ENCODE measurements at regions not wholly inside any gene's neighbourhood (a gene's known extent, or its start where the extent isn't known, plus 50 kb on each side); places are given as distances from the start of the nearest gene placed in this dataset.

GRCh38 chr6:43983191-43983590 lies 144.1 kb downstream of the MRPL14 start:
- no peak for DNase-seq (ENCODE audit: low read depth in 2 of 2)

- no peak for DNase-seq (ENCODE audit: low read depth in 2 of 2)
Observed at GRCh38 chr6:43982084-43982625, 145.1 kb downstream of the MRPL14 start.

- no peak for DNase-seq (ENCODE audit: low read depth in 2 of 2)
Observed at GRCh38 chr6:43981363-43981990, 145.8 kb downstream of the MRPL14 start.

- no peak for DNase-seq (ENCODE audit: low read depth in 2 of 2)
Observed at GRCh38 chr6:43980004-43980795, 147.1 kb downstream of the MRPL14 start.

GRCh38 chr6:43979525-43979924 lies 147.7 kb downstream of the MRPL14 start:
- DNase-seq (ENCODE audit: low read depth in 2 of 2), result no peak

GRCh38 chr6:43978473-43979346 lies 148.5 kb downstream of the MRPL14 start:
- DNase-seq (ENCODE audit: low read depth in 2 of 2), result no peak

GRCh38 chr6:43977404-43978111 lies 149.7 kb downstream of the MRPL14 start:
- no peak for DNase-seq (ENCODE audit: low read depth in 2 of 2)

- no peak for DNase-seq (ENCODE audit: low read depth in 2 of 2)
Observed at GRCh38 chr6:43976706-43977403, 150.4 kb downstream of the MRPL14 start.

GRCh38 chr6:43974643-43975230 lies 152.5 kb downstream of the MRPL14 start:
- DNase-seq (ENCODE audit: low read depth in 2 of 2), result no peak

GRCh38 chr6:43973357-43973756 lies 153.9 kb downstream of the MRPL14 start:
- no peak for DNase-seq (ENCODE audit: low read depth in 2 of 2)

- DNase-seq (ENCODE audit: low read depth in 2 of 2), result no peak
Observed at GRCh38 chr6:43972913-43973300, 154.3 kb downstream of the MRPL14 start.

GRCh38 chr6:43972179-43972912 lies 154.9 kb downstream of the MRPL14 start:
- DNase-seq (ENCODE audit: low read depth in 2 of 2), result no peak

- no peak for DNase-seq (ENCODE audit: low read depth in 2 of 2)
Observed at GRCh38 chr6:43971776-43972126, 155.5 kb downstream of the MRPL14 start.

GRCh38 chr6:43970913-43971775 lies 156.1 kb downstream of the MRPL14 start:
- DNase-seq (ENCODE audit: low read depth in 2 of 2), result no peak

GRCh38 chr6:43970068-43970912 lies 157.0 kb downstream of the MRPL14 start:
- DNase-seq (ENCODE audit: low read depth in 2 of 2), result no peak

GRCh38 chr6:43969158-43969981 lies 157.9 kb downstream of the MRPL14 start:
- DNase-seq (ENCODE audit: low read depth in 2 of 2), result no peak

Data from stimulated activated CD4-positive, alpha-beta T cell treated with anti-CD3 and anti-CD28 coated beads, Interleukin-12 subunit alpha, Interleukin-12 subunit beta, amount 100 ng/mL, for 24 hours (primary cell).